Upper lobe of left lung (tissue), 6 donors: ENCODE measurements at regions not wholly inside any gene's neighbourhood (a gene's known extent, or its start where the extent isn't known, plus 50 kb on each side); places are given as distances from the start of the nearest gene placed in this dataset.

Experiments used
- ATAC-seq, 2 donors: fragments of 200-7000 bp; cut with Tn5 transposase; one replicate each; pipeline ENCODE4 v1.9.1; 2022; ENCODE audit warnings: mild to moderate bottlenecking in 2 of 2, moderate library complexity in 2 of 2; ENCODE audit not compliant: low FRiP score in 2 of 2
- DNase-seq, 2 donors: peaks; one replicate each; pipeline ENCODE4 v3.0.0-alpha.2; 2019 to 2020
- H3K27ac ChIP-seq, 4 donors: fragments of 200-600 bp; sonication (generic); one replicate each; pipeline ENCODE4 v1.5.1; 2016 to 2019
- H3K27me3 ChIP-seq, 4 donors: fragments of 200-600 bp; sonication (generic); one replicate each; pipeline ENCODE4 v1.5.1; 2017 to 2019
- H3K36me3 ChIP-seq, 4 donors: fragments of 200-600 bp; sonication (generic); one replicate each; pipeline ENCODE4 v1.5.1; 2016 to 2019
- H3K4me1 ChIP-seq, 4 donors: fragments of 200-600 bp; sonication (generic); one replicate each; pipeline ENCODE4 v1.5.1; 2018 to 2019
- H3K4me3 ChIP-seq, 4 donors: fragments of 200-600 bp; sonication (generic); one replicate each; pipeline ENCODE4 v1.5.1; 2017 to 2019; ENCODE audit warnings: mild to moderate bottlenecking in 2 of 4, moderate library complexity in 1 of 4
- H3K9me3 ChIP-seq, 4 donors: fragments of 200-600 bp; sonication (generic); one replicate each; pipeline ENCODE4 v1.5.1; 2018 to 2019
- EP300 ChIP-seq, 4 donors: sonication (generic); formaldehyde crosslinking; IDR thresholded peaks; one replicate each; pipeline ENCODE4 v1.5.1; 2017; ENCODE audit warnings: antibody characterized with exemption in 4 of 4, control low read depth in 2 of 4
- POLR2A ChIP-seq, 4 donors: fragments of 450-650 bp; IDR thresholded peaks; one replicate each; pipeline ENCODE4 v1.5.1; 2016 to 2017; ENCODE audit warnings: antibody characterized with exemption in 4 of 4, mild to moderate bottlenecking in 2 of 4
- POLR2AphosphoS5 ChIP-seq, 2 donors: sonication (generic); formaldehyde crosslinking; IDR thresholded peaks; one replicate each; pipeline ENCODE4 v1.5.1; 2017; ENCODE audit warnings: antibody characterized with exemption in 2 of 2
- WGBS, 2 donors: methylation state at CpG; one replicate each; pipeline ENCODE4 v1.1.5; 2017 to 2018; 5-methylcytosine and 5-hydroxymethylcytosine counted together
- TF ChIP-seq, protein P1 (sequence below), 6 experiments: fragments of 450-650 bp in 4 of 6; fragments of 200-600 bp in 2 of 6; sonication (generic) in 2 of 6; IDR thresholded peaks; one replicate each; pipeline ENCODE4 v1.5.1; 2016 to 2019; ENCODE audit warnings: antibody characterized with exemption in 6 of 6
- donor health status: DM: no; HTN: no; CAD: no; lungs with moderate emphysema.
- donor health status: DM: no; HTN: yes; CAD: no; lungs with severe emphysema.

DNA sequence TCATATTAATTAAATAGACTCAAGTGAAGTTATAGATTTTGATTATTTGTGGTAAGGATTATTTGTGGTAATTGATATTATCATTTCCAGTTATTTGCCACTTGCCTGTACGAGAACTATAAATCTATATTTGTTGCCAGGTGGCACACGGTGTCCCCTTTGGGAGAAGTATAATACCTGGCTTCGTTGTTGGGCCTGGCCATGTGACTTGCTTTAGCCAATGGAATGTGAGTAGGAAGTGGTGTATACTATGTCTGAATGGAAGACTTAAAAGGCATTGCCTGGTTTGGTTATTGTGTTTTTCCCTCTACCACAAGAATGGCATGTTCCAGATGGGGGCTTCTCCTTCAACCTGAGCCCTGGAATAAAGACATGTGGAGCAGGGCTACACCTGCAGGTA, 228.1 kb downstream of the CDC5L start:
- H3K27ac ChIP-seq, result no peak overlapping the region
- H3K36me3 ChIP-seq, result no peaks in the 10 kb centered on the region
- no peaks in the 10 kb centered on the region for H3K9me3 ChIP-seq
- TF ChIP-seq, protein P1, sequence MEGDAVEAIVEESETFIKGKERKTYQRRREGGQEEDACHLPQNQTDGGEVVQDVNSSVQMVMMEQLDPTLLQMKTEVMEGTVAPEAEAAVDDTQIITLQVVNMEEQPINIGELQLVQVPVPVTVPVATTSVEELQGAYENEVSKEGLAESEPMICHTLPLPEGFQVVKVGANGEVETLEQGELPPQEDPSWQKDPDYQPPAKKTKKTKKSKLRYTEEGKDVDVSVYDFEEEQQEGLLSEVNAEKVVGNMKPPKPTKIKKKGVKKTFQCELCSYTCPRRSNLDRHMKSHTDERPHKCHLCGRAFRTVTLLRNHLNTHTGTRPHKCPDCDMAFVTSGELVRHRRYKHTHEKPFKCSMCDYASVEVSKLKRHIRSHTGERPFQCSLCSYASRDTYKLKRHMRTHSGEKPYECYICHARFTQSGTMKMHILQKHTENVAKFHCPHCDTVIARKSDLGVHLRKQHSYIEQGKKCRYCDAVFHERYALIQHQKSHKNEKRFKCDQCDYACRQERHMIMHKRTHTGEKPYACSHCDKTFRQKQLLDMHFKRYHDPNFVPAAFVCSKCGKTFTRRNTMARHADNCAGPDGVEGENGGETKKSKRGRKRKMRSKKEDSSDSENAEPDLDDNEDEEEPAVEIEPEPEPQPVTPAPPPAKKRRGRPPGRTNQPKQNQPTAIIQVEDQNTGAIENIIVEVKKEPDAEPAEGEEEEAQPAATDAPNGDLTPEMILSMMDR (IDR thresholded peaks at IDR 0.05), result no peak
- TF ChIP-seq EP300 (IDR thresholded peaks at IDR 0.05) (no peak), POLR2AphosphoS5 (IDR thresholded peaks at IDR 0.05) (no peak), POLR2A (IDR thresholded peaks at IDR 0.05) (no peak)
- H3K27me3 ChIP-seq, result no peaks in the 10 kb centered on the region
- DNase-seq (no peak), ATAC-seq (no peak)
- no peaks in the 10 kb centered on the region for H3K4me1 ChIP-seq
- 75 to 78% methylated on average over 3 of the region's 3 CpGs for WGBS, 2 donors
- no peak overlapping the region for H3K4me3 ChIP-seq

DNA sequence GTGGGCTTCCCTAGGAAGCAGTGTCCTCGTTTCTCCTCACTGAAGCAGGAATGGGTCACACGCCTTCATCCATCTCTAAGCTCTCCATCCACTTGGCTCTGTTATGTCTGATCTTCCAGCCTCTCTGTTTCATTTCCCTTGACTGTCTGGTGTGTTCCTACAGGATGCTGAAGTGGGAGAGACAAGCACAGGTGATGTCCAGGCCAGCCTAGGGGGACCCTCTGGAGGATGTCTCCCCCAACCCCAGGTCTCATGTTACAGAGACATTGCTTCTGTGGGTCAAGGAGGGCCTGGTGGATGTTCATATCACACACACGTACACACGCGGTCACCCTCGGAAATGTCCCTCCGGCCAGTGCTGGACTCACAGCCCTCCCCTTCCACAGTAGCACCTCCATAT, 229.9 kb downstream of the CDC5L start:
- Histone ChIP-seq H3K27me3 (no peaks in the 10 kb centered on the region), H3K36me3 (no peaks in the 10 kb centered on the region), H3K27ac (no peak overlapping the region), H3K4me3 (no peak overlapping the region), H3K9me3 (no peaks in the 10 kb centered on the region), H3K4me1 (no peaks in the 10 kb centered on the region)
- ATAC-seq (no peak), DNase-seq (no peak)
- WGBS, 2 donors, result 80% methylated on average over 6 to 7 of the region's 7 CpGs
- no peak for TF ChIP-seq POLR2AphosphoS5 (IDR thresholded peaks at IDR 0.05)
- TF ChIP-seq POLR2A (IDR thresholded peaks at IDR 0.05), result no peak
- TF ChIP-seq EP300 (IDR thresholded peaks at IDR 0.05), result no peak
- TF ChIP-seq, protein P1 (IDR thresholded peaks at IDR 0.05), result no peak

GRCh38 chr6:44618371-44618770, 230.9 kb downstream of the CDC5L start:
- Histone ChIP-seq H3K4me3 (no peak overlapping the region), H3K27ac (no peak overlapping the region), H3K36me3 (no peaks in the 10 kb centered on the region), H3K4me1 (no peaks in the 10 kb centered on the region), H3K9me3 (no peaks in the 10 kb centered on the region), H3K27me3 (no peaks in the 10 kb centered on the region)
- TF ChIP-seq EP300 (IDR thresholded peaks at IDR 0.05), result no peak
- no peak for TF ChIP-seq POLR2A (IDR thresholded peaks at IDR 0.05)
- no peak for TF ChIP-seq POLR2AphosphoS5 (IDR thresholded peaks at IDR 0.05)
- TF ChIP-seq, protein P1 (IDR thresholded peaks at IDR 0.05), result no peak
- ATAC-seq (no peak), DNase-seq (no peak)
- 37 to 55% methylated on average over 4 of the region's 4 CpGs for WGBS, 2 donors

- Histone ChIP-seq H3K9me3 (no peaks in the 10 kb centered on the region), H3K27me3 (no peaks in the 10 kb centered on the region), H3K4me1 (no peaks in the 10 kb centered on the region), H3K27ac (no peak overlapping the region), H3K4me3 (no peak overlapping the region), H3K36me3 (no peaks in the 10 kb centered on the region)
- ATAC-seq (no peak), DNase-seq (no peak)
- no peak for TF ChIP-seq POLR2A (IDR thresholded peaks at IDR 0.05)
- no peak for TF ChIP-seq EP300 (IDR thresholded peaks at IDR 0.05)
- TF ChIP-seq, protein P1 (IDR thresholded peaks at IDR 0.05), result no peak
- TF ChIP-seq POLR2AphosphoS5 (IDR thresholded peaks at IDR 0.05), result no peak
- 91% methylated on average over 4 of the region's 4 CpGs for WGBS, 2 donors
These were observed 233.4 kb downstream of the CDC5L start for GRCh38 chr6:44620922-44621321.

DNA sequence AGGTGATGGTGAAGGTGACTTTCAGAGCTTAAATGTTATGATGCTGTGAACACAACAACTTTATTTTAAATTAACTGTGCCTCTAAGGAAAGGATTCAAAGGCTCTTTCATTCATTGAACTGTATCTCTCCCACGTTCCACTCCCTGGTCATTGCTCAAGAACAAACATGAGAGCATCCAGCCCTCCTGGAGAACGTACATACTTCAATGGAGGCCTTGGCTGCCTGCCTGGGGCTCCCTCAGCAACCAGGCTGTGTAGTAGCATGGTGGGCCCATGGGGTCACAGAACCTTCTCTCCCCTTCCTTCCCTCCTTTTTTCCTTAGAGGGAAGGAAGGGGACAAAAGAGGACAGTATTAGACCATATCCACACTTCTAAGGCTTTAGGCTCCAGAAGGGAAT, 234.3 kb downstream of the CDC5L start:
- DNase-seq (peak in 1 of 2 donors; percentile 29), ATAC-seq (no peak)
- no peak overlapping the region for H3K27ac ChIP-seq

More for the DNA sequence above, 234.3 kb downstream of the CDC5L start:
- Histone ChIP-seq H3K36me3 (no peaks in the 10 kb centered on the region), H3K4me1 (peaks cover 0 to 2% (median 0%) of the 10 kb centered on the region in 4 donors), H3K4me3 (no peak overlapping the region), H3K9me3 (no peaks in the 10 kb centered on the region), H3K27me3 (no peaks in the 10 kb centered on the region)
- 42 to 62% methylated on average over 2 of the region's 2 CpGs for WGBS, 2 donors
- TF ChIP-seq, protein P1 (IDR thresholded peaks at IDR 0.05), result no peak
- TF ChIP-seq POLR2A (IDR thresholded peaks at IDR 0.05), result no peak
- no peak for TF ChIP-seq EP300 (IDR thresholded peaks at IDR 0.05)
- TF ChIP-seq POLR2AphosphoS5 (IDR thresholded peaks at IDR 0.05), result no peak
